Fibroblast of mammary gland (primary cell): ENCODE measurements at regions not wholly inside any gene's neighbourhood (a gene's known extent, or its start where the extent isn't known, plus 50 kb on each side); places are given as distances from the start of the nearest gene placed in this dataset.

Experiments used
- DNase-seq: peaks from one replicate; pipeline ENCODE4 v3.0.0-alpha.2; 2010; ENCODE audit warnings: low read depth
- H3K4me3 ChIP-seq: 2 replicates; pipeline ENCODE4 v1.5.1; 2011; ENCODE audit warnings: low read depth, mild to moderate bottlenecking, low read length, moderate library complexity; ENCODE audit not compliant: control insufficient read depth
- CTCF ChIP-seq: conservative IDR thresholded peaks from 2 replicates; pipeline ENCODE4 v1.5.1; 2011; ENCODE audit warnings: low read depth, low read length, inconsistent platforms; ENCODE audit not compliant: control insufficient read depth, insufficient read depth

- no peak for TF ChIP-seq CTCF
- H3K4me3 ChIP-seq: no peak overlapping the region
- DNase-seq: no peak
These were observed 1584.3 kb upstream of the ACVR2A start for GRCh38 chr2:146260551-146260950.

GRCh38 chr2:146259816-146260215, 1585.0 kb upstream of the ACVR2A start:
- H3K4me3 ChIP-seq: no peak overlapping the region
- TF ChIP-seq CTCF: no peak
- no peak for DNase-seq

- H3K4me3 ChIP-seq: no peak overlapping the region
- DNase-seq: no peak
- TF ChIP-seq CTCF: no peak
These were observed 1586.8 kb upstream of the ACVR2A start for GRCh38 chr2:146258071-146258470.

GRCh38 chr2:146252119-146252518, 1592.7 kb upstream of the ACVR2A start:
- no peak for TF ChIP-seq CTCF

GRCh38 chr2:146251328-146251727, 1593.5 kb upstream of the ACVR2A start:
- no peak for TF ChIP-seq CTCF
- H3K4me3 ChIP-seq: no peak overlapping the region
- DNase-seq: no peak

More at GRCh38 chr2:146252119-146252518, 1592.7 kb upstream of the ACVR2A start:
- no peak for DNase-seq
- H3K4me3 ChIP-seq: no peak overlapping the region

- DNase-seq: peak; percentile 11
- H3K4me3 ChIP-seq: no peak overlapping the region
- TF ChIP-seq CTCF: no peak
These were observed 1597.9 kb upstream of the ACVR2A start for GRCh38 chr2:146246736-146247523.

GRCh38 chr2:146246002-146246735, 1598.7 kb upstream of the ACVR2A start:
- no peak for TF ChIP-seq CTCF
- H3K4me3 ChIP-seq: no peak overlapping the region
- peak; percentile 55 for DNase-seq
